ENCODE measurements at regions not wholly inside any gene's neighbourhood (a gene's known extent, or its start where the extent isn't known, plus 50 kb on each side); places are given as distances from the start of the nearest gene placed in this dataset.

DNA sequence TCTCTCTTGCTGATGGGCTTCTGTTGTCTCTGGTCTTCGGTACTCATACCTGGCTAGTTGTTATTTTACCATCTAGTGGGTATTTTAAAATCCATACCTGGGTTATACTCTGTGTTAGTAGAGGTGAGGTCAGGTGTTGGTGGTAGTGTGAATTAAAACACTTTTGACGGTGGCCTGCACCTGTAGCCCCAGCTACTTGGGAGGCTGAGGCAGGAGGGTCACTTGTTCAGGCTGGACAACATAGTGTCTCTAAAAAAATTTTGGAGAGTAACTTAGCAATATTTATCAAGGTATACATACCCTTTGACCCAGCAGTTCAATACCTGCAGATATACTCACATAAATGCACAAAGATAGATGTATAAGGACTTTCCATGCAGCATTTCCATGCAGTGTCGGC is 55.4 kb downstream of the GSX1 start:
- TF ChIP-seq, protein P1, sequence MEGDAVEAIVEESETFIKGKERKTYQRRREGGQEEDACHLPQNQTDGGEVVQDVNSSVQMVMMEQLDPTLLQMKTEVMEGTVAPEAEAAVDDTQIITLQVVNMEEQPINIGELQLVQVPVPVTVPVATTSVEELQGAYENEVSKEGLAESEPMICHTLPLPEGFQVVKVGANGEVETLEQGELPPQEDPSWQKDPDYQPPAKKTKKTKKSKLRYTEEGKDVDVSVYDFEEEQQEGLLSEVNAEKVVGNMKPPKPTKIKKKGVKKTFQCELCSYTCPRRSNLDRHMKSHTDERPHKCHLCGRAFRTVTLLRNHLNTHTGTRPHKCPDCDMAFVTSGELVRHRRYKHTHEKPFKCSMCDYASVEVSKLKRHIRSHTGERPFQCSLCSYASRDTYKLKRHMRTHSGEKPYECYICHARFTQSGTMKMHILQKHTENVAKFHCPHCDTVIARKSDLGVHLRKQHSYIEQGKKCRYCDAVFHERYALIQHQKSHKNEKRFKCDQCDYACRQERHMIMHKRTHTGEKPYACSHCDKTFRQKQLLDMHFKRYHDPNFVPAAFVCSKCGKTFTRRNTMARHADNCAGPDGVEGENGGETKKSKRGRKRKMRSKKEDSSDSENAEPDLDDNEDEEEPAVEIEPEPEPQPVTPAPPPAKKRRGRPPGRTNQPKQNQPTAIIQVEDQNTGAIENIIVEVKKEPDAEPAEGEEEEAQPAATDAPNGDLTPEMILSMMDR (IDR thresholded peaks at IDR 0.05): no peak

DNA sequence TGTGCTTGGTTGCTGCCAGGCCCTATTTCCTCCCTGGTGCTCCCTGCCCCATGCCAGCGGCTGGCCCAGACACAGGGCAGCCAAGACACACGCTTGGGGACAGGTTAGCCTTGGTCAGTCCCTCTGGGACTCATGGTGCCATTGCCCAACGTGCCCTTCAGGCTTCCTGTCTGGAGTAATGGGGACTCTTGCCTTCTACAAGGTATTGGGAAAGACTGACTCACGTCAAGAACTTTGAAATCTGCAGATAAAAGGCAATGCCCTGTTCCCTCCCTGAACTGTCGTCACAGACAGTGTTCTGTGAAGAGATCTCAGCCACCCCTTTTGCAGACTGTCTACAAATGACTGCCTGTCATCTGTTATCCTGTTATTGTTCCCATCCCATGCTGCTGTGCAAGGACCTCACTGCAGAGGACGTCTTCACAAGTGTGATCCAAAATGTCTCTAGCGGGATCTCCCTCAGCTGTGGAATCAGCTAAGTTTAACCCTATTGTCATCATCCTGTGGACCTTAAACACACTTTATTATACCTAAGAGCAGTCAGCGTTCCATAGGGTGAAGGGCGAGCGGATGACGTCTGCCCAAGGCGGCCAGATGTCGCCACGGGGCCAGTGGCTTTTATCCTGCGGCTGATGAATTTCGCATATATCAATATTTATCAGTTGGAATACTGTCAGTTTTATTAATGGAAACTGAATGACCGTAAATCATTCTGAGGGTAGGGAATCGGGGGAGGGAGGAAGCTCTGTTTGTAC is 59.0 kb downstream of the GSX1 start:
- TF ChIP-seq, protein P1 (IDR thresholded peaks at IDR 0.05): no peak

DNA sequence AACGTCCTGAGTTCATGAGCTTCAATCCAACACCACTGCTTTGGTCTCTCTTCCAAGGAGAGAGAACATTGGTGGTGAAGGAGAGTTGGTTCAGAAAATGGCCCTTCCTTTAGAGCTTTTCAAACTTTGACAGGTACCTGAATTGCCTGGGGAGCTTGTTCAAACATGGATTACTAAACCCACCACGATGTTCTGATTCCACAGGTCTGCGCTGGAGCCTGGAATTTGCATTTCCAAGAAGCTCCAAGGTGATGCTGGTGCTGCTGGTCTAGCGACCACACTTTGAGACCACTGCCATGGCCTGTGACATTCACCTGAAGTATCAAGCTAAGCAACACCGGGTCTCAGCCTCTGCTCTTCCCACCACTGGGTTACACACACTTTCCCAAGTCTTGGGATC is 60.2 kb downstream of the GSX1 start:
- TF ChIP-seq, protein P1 (IDR thresholded peaks at IDR 0.05): no peak

DNA sequence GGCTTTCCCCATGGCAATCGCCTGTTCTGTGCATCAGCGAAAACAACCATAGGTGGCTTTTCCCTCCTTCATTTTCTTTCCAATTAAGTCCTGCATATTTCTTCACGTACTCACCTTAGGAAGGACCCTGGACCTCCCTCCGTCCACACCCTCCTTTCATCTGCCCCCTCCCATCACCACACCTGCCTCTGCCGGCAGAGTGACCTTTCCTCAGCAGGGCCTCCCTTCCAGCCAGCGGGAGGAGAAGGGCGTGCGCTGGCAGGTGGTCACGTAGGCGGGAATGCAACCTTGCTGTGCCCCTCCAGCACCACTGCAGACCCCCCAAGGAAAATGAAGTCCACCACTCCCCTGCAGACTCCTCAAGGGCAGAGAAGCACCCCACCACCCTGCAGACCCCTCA is 61.1 kb downstream of the GSX1 start:
- TF ChIP-seq, protein P1 (IDR thresholded peaks at IDR 0.05): no peak

DNA sequence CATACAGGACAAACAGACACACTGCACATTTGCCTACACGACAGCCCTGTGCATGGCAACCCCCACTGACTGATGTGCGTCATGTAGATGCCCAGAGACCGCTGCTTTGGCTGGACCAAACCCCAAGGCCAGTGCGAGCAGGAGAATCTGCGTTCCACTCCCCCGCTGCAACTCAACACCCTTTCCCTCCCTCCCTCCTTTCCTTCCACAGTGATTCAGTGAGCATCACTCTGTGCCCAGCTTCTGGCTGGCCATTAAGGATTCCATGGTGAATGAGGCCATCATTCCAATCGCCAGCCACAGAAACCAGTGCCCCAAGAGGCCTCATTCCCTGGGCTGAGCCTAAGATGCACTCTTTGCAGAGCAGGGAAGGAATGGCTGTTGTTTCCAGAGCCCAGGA is 61.6 kb downstream of the GSX1 start:
- TF ChIP-seq, protein P1 (IDR thresholded peaks at IDR 0.05): no peak

DNA sequence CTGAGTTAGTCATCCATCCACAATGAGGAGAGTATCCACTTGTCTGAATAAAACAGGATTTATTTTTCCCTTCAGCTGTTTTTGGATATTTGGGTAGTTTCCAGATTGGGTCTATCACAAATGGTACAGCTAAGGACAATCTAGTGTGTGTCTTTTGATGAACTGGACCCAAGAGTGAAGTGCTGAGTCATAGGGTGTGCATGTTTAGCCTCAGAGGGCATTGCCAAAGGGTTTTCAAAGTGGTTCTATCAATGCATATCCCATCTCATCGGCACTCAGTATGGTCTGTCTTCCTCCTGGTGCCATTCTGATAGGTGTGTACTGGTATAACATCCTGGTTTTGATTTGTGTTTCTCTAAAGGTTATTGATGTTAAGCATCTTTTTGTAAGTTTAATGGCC is 62.3 kb downstream of the GSX1 start:
- TF ChIP-seq, protein P1 (IDR thresholded peaks at IDR 0.05): no peak

DNA sequence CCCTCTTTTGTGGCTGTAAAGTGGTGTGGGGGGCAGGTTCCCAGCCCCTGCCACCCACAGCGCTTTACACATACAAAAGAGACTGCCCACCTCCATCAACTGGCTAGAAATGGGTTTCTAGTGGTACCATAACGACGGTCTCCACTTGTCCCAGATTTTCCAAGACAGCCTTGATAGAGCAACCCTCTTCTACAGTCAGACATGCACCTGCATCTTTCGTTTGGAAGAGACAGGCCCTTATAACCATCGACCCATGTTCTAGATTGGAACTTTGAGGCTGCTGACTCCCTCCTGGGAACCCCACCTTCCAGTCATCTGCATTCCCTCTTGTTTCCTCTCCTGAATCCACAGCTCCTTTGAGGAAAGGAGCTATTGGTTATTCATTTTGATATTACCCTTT is 63.1 kb downstream of the GSX1 start:
- TF ChIP-seq, protein P1 (IDR thresholded peaks at IDR 0.05): no peak

DNA sequence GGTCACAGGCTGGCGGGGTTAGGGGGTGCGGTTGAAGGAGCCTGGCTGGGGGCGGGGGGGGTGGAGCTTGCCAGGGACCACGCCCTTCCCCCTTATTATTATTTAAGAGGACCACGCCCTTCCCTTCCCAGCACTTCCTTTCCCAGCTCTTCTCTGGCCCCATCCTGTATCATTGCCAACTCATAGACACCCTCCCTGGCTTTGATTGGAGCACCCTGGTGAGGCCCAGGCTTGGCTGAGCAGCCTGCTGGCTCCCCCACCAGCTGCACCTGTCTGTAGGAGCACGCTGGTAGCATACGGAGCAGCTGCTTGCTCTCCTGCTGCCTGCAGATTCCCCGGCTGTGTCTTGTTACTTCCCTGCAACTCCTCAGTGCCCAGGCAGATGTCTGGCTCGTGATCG is 62.5 kb upstream of the PDX1 start:
- TF ChIP-seq, protein P1 (IDR thresholded peaks at IDR 0.05): no peak

Data from LNCAP (cell line).